Chondrocyte (in vitro differentiated cells): ENCODE measurements at regions not wholly inside any gene's neighbourhood (a gene's known extent, or its start where the extent isn't known, plus 50 kb on each side); places are given as distances from the start of the nearest gene placed in this dataset.

Experiments
- DNase-seq: peaks from one replicate; pipeline ENCODE4 v3.0.0; 2021; ENCODE audit warnings: mixed read lengths, low spot score
- H3K27ac Mint-ChIP-seq: one replicate; pipeline ENCODE4 v1.8.0; 2021; ENCODE audit warnings: mild to moderate bottlenecking, moderate library complexity, mixed read lengths; ENCODE audit not compliant: unreplicated experiment
- H3K27me3 Mint-ChIP-seq: 2 replicates; pipeline ENCODE4 v1.8.0; 2021; ENCODE audit warnings: low read depth, mixed read lengths
- H3K36me3 Mint-ChIP-seq: 2 replicates; pipeline ENCODE4 v1.8.0; 2021; ENCODE audit warnings: low read depth, mixed read lengths
- H3K4me1 Mint-ChIP-seq: 2 replicates; pipeline ENCODE4 v1.8.0; 2021; ENCODE audit warnings: low read depth, mild to moderate bottlenecking, mixed read lengths
- H3K4me3 Mint-ChIP-seq: one replicate; pipeline ENCODE4 v1.8.0; 2021; ENCODE audit warnings: mild to moderate bottlenecking, moderate library complexity, mixed read lengths; ENCODE audit not compliant: unreplicated experiment
- H3K9me3 Mint-ChIP-seq: 2 replicates; pipeline ENCODE4 v1.8.0; 2021; ENCODE audit warnings: low read depth, mixed read lengths
- TF ChIP-seq, protein P1 (sequence below): fragments of 200-600 bp; sonication (generic); IDR thresholded peaks from 2 replicates; pipeline ENCODE4 v1.5.0; 2021; ENCODE audit warnings: antibody characterized with exemption, mild to moderate bottlenecking, moderate library complexity

DNA sequence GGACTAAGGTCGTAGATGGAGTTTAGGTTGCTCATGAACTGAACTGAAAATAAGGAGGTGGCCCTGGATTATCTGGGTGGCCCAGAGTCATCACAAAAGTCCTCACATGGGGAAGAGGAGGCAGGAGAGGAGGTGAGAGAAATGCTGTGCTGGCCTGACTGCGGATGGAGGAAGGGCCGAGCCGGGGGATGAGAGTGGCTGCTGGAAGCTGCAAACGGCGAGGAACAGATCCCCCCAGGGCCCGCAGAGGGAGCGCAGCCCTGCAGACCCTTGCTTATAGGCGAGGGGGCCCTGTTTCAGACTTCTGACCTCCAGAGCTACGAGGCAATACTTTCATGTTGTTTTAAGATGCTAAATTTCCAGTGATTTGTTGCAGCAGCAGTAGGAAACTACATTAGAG lies 102.7 kb upstream of the C1orf174 start:
- Mint-ChIP-seq H3K27ac (no peak overlapping the region), H3K36me3 (peaks cover 2% of the 10 kb centered on the region), H3K4me3 (no peak overlapping the region), H3K27me3 (peaks cover 2% of the 10 kb centered on the region), H3K9me3 (peaks cover 9% of the 10 kb centered on the region), H3K4me1 (no peaks in the 10 kb centered on the region)
- peak; percentile 64 for DNase-seq
- TF ChIP-seq, protein P1, sequence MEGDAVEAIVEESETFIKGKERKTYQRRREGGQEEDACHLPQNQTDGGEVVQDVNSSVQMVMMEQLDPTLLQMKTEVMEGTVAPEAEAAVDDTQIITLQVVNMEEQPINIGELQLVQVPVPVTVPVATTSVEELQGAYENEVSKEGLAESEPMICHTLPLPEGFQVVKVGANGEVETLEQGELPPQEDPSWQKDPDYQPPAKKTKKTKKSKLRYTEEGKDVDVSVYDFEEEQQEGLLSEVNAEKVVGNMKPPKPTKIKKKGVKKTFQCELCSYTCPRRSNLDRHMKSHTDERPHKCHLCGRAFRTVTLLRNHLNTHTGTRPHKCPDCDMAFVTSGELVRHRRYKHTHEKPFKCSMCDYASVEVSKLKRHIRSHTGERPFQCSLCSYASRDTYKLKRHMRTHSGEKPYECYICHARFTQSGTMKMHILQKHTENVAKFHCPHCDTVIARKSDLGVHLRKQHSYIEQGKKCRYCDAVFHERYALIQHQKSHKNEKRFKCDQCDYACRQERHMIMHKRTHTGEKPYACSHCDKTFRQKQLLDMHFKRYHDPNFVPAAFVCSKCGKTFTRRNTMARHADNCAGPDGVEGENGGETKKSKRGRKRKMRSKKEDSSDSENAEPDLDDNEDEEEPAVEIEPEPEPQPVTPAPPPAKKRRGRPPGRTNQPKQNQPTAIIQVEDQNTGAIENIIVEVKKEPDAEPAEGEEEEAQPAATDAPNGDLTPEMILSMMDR: no peak

- TF ChIP-seq, protein P1: no peak
- Mint-ChIP-seq H3K27ac (no peak overlapping the region), H3K9me3 (peaks cover 10% of the 10 kb centered on the region), H3K36me3 (peaks cover 2% of the 10 kb centered on the region), H3K4me1 (no peaks in the 10 kb centered on the region), H3K4me3 (no peak overlapping the region), H3K27me3 (peaks cover 2% of the 10 kb centered on the region)
- peak; percentile 54 for DNase-seq
Measured at GRCh38 chr1:4003846-4004505, 103.9 kb upstream of the C1orf174 start.

GRCh38 chr1:4004635-4005430 lies 104.8 kb upstream of the C1orf174 start:
- Mint-ChIP-seq H3K9me3 (peaks cover 10% of the 10 kb centered on the region), H3K4me3 (no peak overlapping the region), H3K36me3 (peaks cover 2% of the 10 kb centered on the region), H3K27me3 (peaks cover 2% of the 10 kb centered on the region), H3K4me1 (no peaks in the 10 kb centered on the region), H3K27ac (no peak overlapping the region)
- TF ChIP-seq, protein P1: no peak
- no peak for DNase-seq

GRCh38 chr1:4005431-4005830 lies 105.4 kb upstream of the C1orf174 start:
- Mint-ChIP-seq H3K27ac (no peak overlapping the region), H3K27me3 (peaks cover 2% of the 10 kb centered on the region), H3K9me3 (peaks cover 10% of the 10 kb centered on the region), H3K36me3 (peaks cover 2% of the 10 kb centered on the region), H3K4me3 (no peak overlapping the region), H3K4me1 (no peaks in the 10 kb centered on the region)
- no peak for DNase-seq
- TF ChIP-seq, protein P1: no peak

GRCh38 chr1:4006676-4007374 lies 106.8 kb upstream of the C1orf174 start:
- H3K4me3 Mint-ChIP-seq: no peak overlapping the region
- peaks cover 2% of the 10 kb centered on the region for H3K36me3 Mint-ChIP-seq
- peaks cover 10% of the 10 kb centered on the region for H3K9me3 Mint-ChIP-seq
- peaks cover 2% of the 10 kb centered on the region for H3K27me3 Mint-ChIP-seq
- H3K27ac Mint-ChIP-seq: no peak overlapping the region
- TF ChIP-seq, protein P1: no peak
- H3K4me1 Mint-ChIP-seq: no peaks in the 10 kb centered on the region
- DNase-seq: peak; percentile 43
